OCI-LY3 (cell line): ENCODE measurements at regions not wholly inside any gene's neighbourhood (a gene's known extent, or its start where the extent isn't known, plus 50 kb on each side); places are given as distances from the start of the nearest gene placed in this dataset.

Source experiments
- H2AFZ ChIP-seq: fragments of 200-600, 300-600 bp; shearing (Covaris generic); 2 replicates; pipeline ENCODE4 v1.6.0; 2014; ENCODE audit warnings: antibody characterized with exemption, low read depth, low read length
- H3K27ac ChIP-seq: fragments of 200-600, 300-600 bp; sonication (generic); 2 replicates; pipeline ENCODE4 v1.5.1; 2014; ENCODE audit warnings: mild to moderate bottlenecking, low read length, moderate library complexity, mixed read lengths
- H3K27me3 ChIP-seq: fragments of 200-600, 300-600 bp; sonication (generic); 2 replicates; pipeline ENCODE4 v1.6.1; 2014; ENCODE audit warnings: low read depth, low read length, mixed read lengths
- H3K36me3 ChIP-seq: fragments of 200-600, 300-600 bp; sonication (generic); replicated peaks from 2 replicates; pipeline ENCODE3; 2014; ENCODE audit warnings: low read depth, low read length, mixed read lengths
- H3K4me1 ChIP-seq: fragments of 300-600, 200-600 bp; sonication (generic); 2 replicates; pipeline ENCODE4 v1.6.1; 2014; ENCODE audit warnings: low read length, mixed read lengths
- H3K4me2 ChIP-seq: fragments of 200-600, 300-600 bp; sonication (generic); 2 replicates; pipeline ENCODE4 v1.6.1; 2014; ENCODE audit warnings: low read length, mixed read lengths
- H3K4me3 ChIP-seq: fragments of 300-600, 200-600 bp; sonication (generic); 2 replicates; pipeline ENCODE4 v1.5.1; 2014; ENCODE audit warnings: antibody characterized with exemption, mild to moderate bottlenecking, low read length, moderate library complexity
- H3K79me2 ChIP-seq: fragments of 300-600, 200-600 bp; shearing (Covaris generic); 2 replicates; pipeline ENCODE4 v1.6.1; 2014; ENCODE audit warnings: mild to moderate bottlenecking, low read length, mixed read lengths
- H3K9ac ChIP-seq: fragments of 300-600, 200-600 bp; shearing (Covaris generic); 2 replicates; pipeline ENCODE4 v1.6.0; 2014; ENCODE audit warnings: mild to moderate bottlenecking, low read length, moderate library complexity
- H3K9me3 ChIP-seq: fragments of 200-600, 300-600 bp; shearing (Covaris generic); 2 replicates; pipeline ENCODE4 v1.6.1; 2014; ENCODE audit warnings: low read length, mixed read lengths; ENCODE audit not compliant: insufficient read depth
- H4K20me1 ChIP-seq: fragments of 200-600, 300-600 bp; sonication (generic); 2 replicates; pipeline ENCODE4 v1.6.1; 2016; ENCODE audit warnings: low read length, mixed read lengths; ENCODE audit not compliant: insufficient read depth
- EZH2phosphoT487 ChIP-seq: fragments of 200-600 bp; shearing (Covaris generic); IDR thresholded peaks from 2 replicates; pipeline ENCODE4 v1.6.1; 2018; ENCODE audit warnings: antibody characterized with exemption, mixed run types, low read depth
- TF ChIP-seq, protein P1 (sequence below): fragments of 200-600, 300-600 bp; sonication (generic); IDR thresholded peaks from 2 replicates; pipeline ENCODE4 v1.5.1; 2014; ENCODE audit warnings: antibody characterized with exemption, low read length, low read depth

- H3K9me3 ChIP-seq: no peaks in the 10 kb centered on the region
- no peaks in the 10 kb centered on the region for H4K20me1 ChIP-seq
- H3K79me2 ChIP-seq: no peaks in the 10 kb centered on the region
- no peaks in the 10 kb centered on the region for H3K27me3 ChIP-seq
- no peak overlapping the region for H3K27ac ChIP-seq
- H2AFZ ChIP-seq: no peak overlapping the region
- TF ChIP-seq EZH2phosphoT487: no peak
- TF ChIP-seq, protein P1, sequence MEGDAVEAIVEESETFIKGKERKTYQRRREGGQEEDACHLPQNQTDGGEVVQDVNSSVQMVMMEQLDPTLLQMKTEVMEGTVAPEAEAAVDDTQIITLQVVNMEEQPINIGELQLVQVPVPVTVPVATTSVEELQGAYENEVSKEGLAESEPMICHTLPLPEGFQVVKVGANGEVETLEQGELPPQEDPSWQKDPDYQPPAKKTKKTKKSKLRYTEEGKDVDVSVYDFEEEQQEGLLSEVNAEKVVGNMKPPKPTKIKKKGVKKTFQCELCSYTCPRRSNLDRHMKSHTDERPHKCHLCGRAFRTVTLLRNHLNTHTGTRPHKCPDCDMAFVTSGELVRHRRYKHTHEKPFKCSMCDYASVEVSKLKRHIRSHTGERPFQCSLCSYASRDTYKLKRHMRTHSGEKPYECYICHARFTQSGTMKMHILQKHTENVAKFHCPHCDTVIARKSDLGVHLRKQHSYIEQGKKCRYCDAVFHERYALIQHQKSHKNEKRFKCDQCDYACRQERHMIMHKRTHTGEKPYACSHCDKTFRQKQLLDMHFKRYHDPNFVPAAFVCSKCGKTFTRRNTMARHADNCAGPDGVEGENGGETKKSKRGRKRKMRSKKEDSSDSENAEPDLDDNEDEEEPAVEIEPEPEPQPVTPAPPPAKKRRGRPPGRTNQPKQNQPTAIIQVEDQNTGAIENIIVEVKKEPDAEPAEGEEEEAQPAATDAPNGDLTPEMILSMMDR: no peak
- no peaks in the 10 kb centered on the region for H3K4me1 ChIP-seq
- no peak overlapping the region for H3K4me3 ChIP-seq
- H3K9ac ChIP-seq: no peak overlapping the region
- no peak overlapping the region for H3K4me2 ChIP-seq
- no peaks in the 10 kb centered on the region for H3K36me3 ChIP-seq
Observed at GRCh38 chr19:28045621-28046020, 1167.3 kb downstream of the UQCRFS1 start.

GRCh38 chr19:28044477-28044876 lies 1168.5 kb downstream of the UQCRFS1 start:
- no peak overlapping the region for H3K9ac ChIP-seq
- no peak overlapping the region for H3K4me3 ChIP-seq
- no peak overlapping the region for H3K4me2 ChIP-seq
- no peaks in the 10 kb centered on the region for H4K20me1 ChIP-seq
- H2AFZ ChIP-seq: no peak overlapping the region
- no peaks in the 10 kb centered on the region for H3K79me2 ChIP-seq
- H3K27me3 ChIP-seq: no peaks in the 10 kb centered on the region
- H3K4me1 ChIP-seq: no peaks in the 10 kb centered on the region
- H3K27ac ChIP-seq: no peak overlapping the region
- H3K36me3 ChIP-seq: no peaks in the 10 kb centered on the region
- H3K9me3 ChIP-seq: no peaks in the 10 kb centered on the region
- TF ChIP-seq, protein P1: no peak
- TF ChIP-seq EZH2phosphoT487: no peak

DNA sequence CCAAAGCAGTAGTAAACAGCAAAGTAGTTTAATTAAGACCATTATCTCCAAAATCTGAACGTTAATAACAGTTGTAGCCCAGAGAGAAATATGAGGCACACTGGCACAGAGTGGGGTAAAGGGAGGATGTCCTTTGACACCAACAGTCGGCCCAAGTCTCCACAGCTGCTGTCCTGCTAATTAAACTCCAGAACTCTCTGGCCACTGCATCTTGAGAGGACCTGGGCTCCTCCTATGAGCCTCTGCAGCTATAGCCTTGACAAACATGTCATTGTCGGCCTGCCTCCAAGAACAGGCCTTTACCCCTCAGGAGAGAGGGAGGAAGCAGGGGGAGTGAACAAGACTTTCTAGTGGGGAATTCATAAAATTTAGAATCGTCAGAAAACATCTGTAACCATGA lies 1170.4 kb downstream of the UQCRFS1 start:
- H2AFZ ChIP-seq: no peak overlapping the region
- no peaks in the 10 kb centered on the region for H3K79me2 ChIP-seq
- H3K9me3 ChIP-seq: no peaks in the 10 kb centered on the region
- H3K9ac ChIP-seq: no peak overlapping the region
- H3K4me1 ChIP-seq: no peaks in the 10 kb centered on the region
- no peak overlapping the region for H3K4me3 ChIP-seq
- H3K36me3 ChIP-seq: no peaks in the 10 kb centered on the region
- H4K20me1 ChIP-seq: no peaks in the 10 kb centered on the region
- no peak for TF ChIP-seq EZH2phosphoT487
- TF ChIP-seq, protein P1: no peak
- H3K4me2 ChIP-seq: no peak overlapping the region
- H3K27me3 ChIP-seq: no peaks in the 10 kb centered on the region
- H3K27ac ChIP-seq: no peak overlapping the region

DNA sequence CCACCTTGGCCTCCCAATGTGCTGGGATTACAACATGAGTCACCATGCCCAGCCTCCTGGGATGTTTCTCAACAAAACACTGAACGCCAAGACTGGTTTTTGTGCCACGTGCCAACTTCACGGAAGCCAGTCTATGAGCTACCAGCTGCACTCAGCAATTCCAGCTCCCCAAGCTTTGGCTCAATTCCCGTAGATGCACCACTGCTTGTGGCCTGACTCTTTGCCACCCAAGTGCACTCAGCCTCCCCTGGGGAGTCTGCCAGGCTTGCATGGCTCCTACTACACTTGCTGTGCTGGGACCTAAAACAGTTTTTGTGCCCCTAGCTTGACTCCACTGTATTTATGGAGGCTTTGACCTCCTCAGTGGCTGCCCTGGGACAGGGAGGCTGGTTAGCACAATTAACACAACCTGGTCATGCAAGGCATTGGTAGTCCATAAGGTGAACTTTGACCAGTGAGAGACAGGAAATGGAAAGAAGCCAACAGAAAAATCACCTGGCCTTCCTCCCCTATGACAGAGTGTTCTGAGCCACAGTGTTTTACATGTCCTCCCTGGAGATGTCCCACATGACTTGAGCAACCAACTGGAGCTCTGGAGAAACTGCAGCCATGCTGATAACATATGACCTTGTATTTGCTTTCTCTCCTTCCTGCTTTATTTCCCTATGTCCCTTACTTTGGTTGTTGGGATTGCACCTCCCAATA lies 1173.1 kb downstream of the UQCRFS1 start:
- TF ChIP-seq, protein P1: no peak
- TF ChIP-seq EZH2phosphoT487: no peak
- H3K9me3 ChIP-seq: no peaks in the 10 kb centered on the region

More for the DNA sequence above, 1173.1 kb downstream of the UQCRFS1 start:
- H3K4me1 ChIP-seq: no peaks in the 10 kb centered on the region
- H3K79me2 ChIP-seq: no peaks in the 10 kb centered on the region
- H3K36me3 ChIP-seq: no peaks in the 10 kb centered on the region
- no peak overlapping the region for H3K4me2 ChIP-seq
- H3K9ac ChIP-seq: no peak overlapping the region
- H3K27me3 ChIP-seq: no peaks in the 10 kb centered on the region
- H4K20me1 ChIP-seq: no peaks in the 10 kb centered on the region
- no peak overlapping the region for H3K27ac ChIP-seq
- H3K4me3 ChIP-seq: no peak overlapping the region
- no peak overlapping the region for H2AFZ ChIP-seq
